HepG2 (cell line): ENCODE measurements at regions not wholly inside any gene's neighbourhood (a gene's known extent, or its start where the extent isn't known, plus 50 kb on each side); places are given as distances from the start of the nearest gene placed in this dataset.

Source experiments
- ATAC-seq: fragments of 200-7000 bp; cut with Tn5 transposase; 3 replicates; pipeline ENCODE4 v1.9.1; 2020; ENCODE audit warnings: mild to moderate bottlenecking, moderate library complexity
- BruUV-seq: library from RNA; stranded (reverse); fragments of 400-500 nt; replicated peaks from 2 replicates; lab custom pipeline; 2021; lab: Mats Ljungman, UMichigan
- CTCF ChIA-PET: fragments of 300-600 bp; formaldehyde crosslinking; extraction: SDS; loops from one replicate; lab custom pipeline; 2021; ENCODE audit warnings: low total read pairs, inconsistent platforms, low intra/inter-chr PET ratio; lab: Yijun Ruan, JAX
- POLR2A ChIA-PET: fragments of 350-600 bp; sonication (Branson Sonifier 250); formaldehyde crosslinking; loops from one replicate; lab custom pipeline; 2020; ENCODE audit warnings: antibody characterized with exemption, inconsistent platforms; lab: Yijun Ruan, JAX
- DNase-seq: peaks from one replicate; pipeline ENCODE4 v3.0.0-alpha.2; 2015; ENCODE audit warnings: low spot score
- FAIRE-seq: peaks from 3 replicates; lab custom pipeline; 2011; peaks lifted over from hg19 to GRCh38; lab: Jason Lieb, UNC
- H2AFZ ChIP-seq: one replicate; pipeline ENCODE4 v1.6.1; 2011; ENCODE audit warnings: low read length, inconsistent platforms
- H3K27ac ChIP-seq: fragments of 300-600 bp; 3 replicates; pipeline ENCODE4 v1.8.0; 2011; ENCODE audit warnings: mixed run types, mild to moderate bottlenecking, mixed read lengths, low read length, inconsistent platforms; ENCODE audit not compliant: insufficient read depth; ENCODE audit errors: extremely low read length
- H3K27me3 ChIP-seq, 2 experiments: fragments of 200-600 bp in 1 of 2; 2 replicates in 1 of 2; 3 replicates in 1 of 2; pipeline versions ENCODE4 v1.6.0 to v1.8.0; 2011; ENCODE audit warnings: low read length in 2 of 2, mild to moderate bottlenecking in 2 of 2, moderate library complexity in 2 of 2, inconsistent platforms in 1 of 2; ENCODE audit not compliant: insufficient read depth in 2 of 2, control insufficient read depth in 1 of 2
- H3K36me3 ChIP-seq, 2 experiments: fragments of 200-600 bp in 1 of 2; replicated peaks in 1 of 2; 2 replicates in 1 of 2; 3 replicates in 1 of 2; pipeline versions ENCODE4 v1.5.1 to v1.8.0; 2011; ENCODE audit warnings: low read length in 2 of 2, inconsistent platforms in 1 of 2; ENCODE audit not compliant: insufficient read depth in 2 of 2, control insufficient read depth in 1 of 2
- H3K4me1 ChIP-seq: 2 replicates; pipeline ENCODE4 v1.5.1; 2012; ENCODE audit warnings: low read length, inconsistent platforms; ENCODE audit not compliant: insufficient read depth
- H3K4me2 ChIP-seq: 2 replicates; pipeline ENCODE4 v1.6.0; 2011; ENCODE audit warnings: low read depth, low read length, inconsistent platforms
- H3K4me3 ChIP-seq, 3 experiments: fragments of 200-600 bp in 1 of 3; sonication (generic), shearing (Covaris generic) in 1 of 3; replicated peaks in 1 of 3; 2 replicates each; pipeline ENCODE4 v1.5.1; 2011 to 2016; ENCODE audit warnings: low read length in 3 of 3, inconsistent platforms in 2 of 3, low read depth in 2 of 3, mild to moderate bottlenecking in 2 of 3, control low read depth in 1 of 3, mixed read lengths in 1 of 3; ENCODE audit not compliant: insufficient read depth in 1 of 3
- H3K79me2 ChIP-seq: one replicate; pipeline ENCODE4 v1.6.1; 2011; ENCODE audit warnings: low read length, inconsistent platforms; ENCODE audit not compliant: insufficient read depth
- H3K9ac ChIP-seq: 2 replicates; pipeline ENCODE4 v1.6.0; 2011; ENCODE audit warnings: mild to moderate bottlenecking, low read depth, low read length, inconsistent platforms; ENCODE audit not compliant: insufficient read depth
- H3K9me3 ChIP-seq: 2 replicates; pipeline ENCODE4 v1.5.1; 2012; ENCODE audit warnings: mild to moderate bottlenecking, low read length
- H4K20me1 ChIP-seq: 2 replicates; pipeline ENCODE4 v1.6.0; 2011; ENCODE audit warnings: inconsistent platforms, mild to moderate bottlenecking, low read length, moderate library complexity; ENCODE audit not compliant: insufficient read depth
- AGO2 ChIP-seq: fragments of 200-400 bp; formaldehyde crosslinking; optimal IDR thresholded peaks from 2 replicates; pipeline ENCODE3; 2017; ENCODE audit warnings: mild to moderate bottlenecking, low read depth, low read length, moderate library complexity
- CENPBD1 ChIP-seq: sonication (generic); formaldehyde crosslinking; IDR thresholded peaks from 2 replicates; pipeline ENCODE4 v1.8.0; 2022; ENCODE audit warnings: missing genetic modification reagents, low read depth, mild to moderate bottlenecking, borderline replicate concordance
- GATAD2A ChIP-seq: IDR thresholded peaks from 2 replicates; pipeline ENCODE4 v1.6.1; 2016
- JARID2 ChIP-seq: sonication (generic); formaldehyde crosslinking; IDR thresholded peaks from 2 replicates; pipeline ENCODE4 v1.8.1; 2023; ENCODE audit warnings: missing genetic modification reagents, inconsistent platforms; ENCODE audit not compliant: insufficient replicate concordance
- MAFG ChIP-seq: sonication (generic); formaldehyde crosslinking; IDR thresholded peaks from 2 replicates; pipeline ENCODE4 v1.5.1; 2020; ENCODE audit warnings: mild to moderate bottlenecking, missing genetic modification reagents
- MLX ChIP-seq: IDR thresholded peaks from 2 replicates; pipeline ENCODE4 v1.6.1; 2016
- NFYB ChIP-seq: sonication (generic); formaldehyde crosslinking; IDR thresholded peaks from 2 replicates; pipeline ENCODE4 v1.4.0; 2020; ENCODE audit warnings: missing genetic modification reagents
- POLR2G ChIP-seq: fragments of 200-400 bp; formaldehyde crosslinking; IDR thresholded peaks from 2 replicates; pipeline ENCODE4 v1.6.1; 2018; ENCODE audit warnings: mild to moderate bottlenecking, low read depth, low read length, moderate library complexity
- PRMT3 ChIP-seq: sonication (generic); formaldehyde crosslinking; IDR thresholded peaks from 2 replicates; pipeline ENCODE4 v1.8.1; 2022; ENCODE audit warnings: low read depth, mild to moderate bottlenecking, moderate library complexity, missing genetic modification reagents, borderline replicate concordance
- RFXANK ChIP-seq: IDR thresholded peaks from 2 replicates; pipeline ENCODE4 v1.6.1; 2016
- SMC3 ChIP-seq: IDR thresholded peaks from 2 replicates; pipeline ENCODE4 v1.6.1; 2011; ENCODE audit warnings: low read length, improper control_type of control experiment
- SPEN ChIP-seq: sonication (generic); formaldehyde crosslinking; IDR thresholded peaks from 2 replicates; pipeline ENCODE4 v1.5.1; 2020; ENCODE audit warnings: low read depth, mild to moderate bottlenecking, missing genetic modification reagents
- ZEB1 ChIP-seq: IDR thresholded peaks from 2 replicates; pipeline ENCODE4 v1.6.1; 2012; ENCODE audit warnings: mild to moderate bottlenecking, low read depth, inconsistent platforms; ENCODE audit not compliant: insufficient replicate concordance
- ZNF33A ChIP-seq: sonication (generic); formaldehyde crosslinking; IDR thresholded peaks from 2 replicates; pipeline ENCODE4 v1.5.1; 2020; ENCODE audit warnings: missing genetic modification reagents, mild to moderate bottlenecking, moderate library complexity, borderline replicate concordance
- ZNF562 ChIP-seq: sonication (generic); formaldehyde crosslinking; IDR thresholded peaks from 2 replicates; pipeline ENCODE4 v1.8.0; 2022; ENCODE audit warnings: missing genetic modification reagents, borderline replicate concordance
- ZSCAN12 ChIP-seq: sonication (generic); formaldehyde crosslinking; IDR thresholded peaks from 2 replicates; pipeline ENCODE4 v1.9.0; 2021; ENCODE audit warnings: mild to moderate bottlenecking, missing genetic modification reagents
- ZSCAN25 ChIP-seq: sonication (generic); formaldehyde crosslinking; IDR thresholded peaks from 2 replicates; pipeline ENCODE4 v1.8.0; 2022; ENCODE audit warnings: mild to moderate bottlenecking, missing genetic modification reagents
- WGBS: methylation state at CpG from one replicate; pipeline ENCODE4 v1.1.6; 2017; ENCODE audit warnings: low lambda C conversion rate; 5-methylcytosine and 5-hydroxymethylcytosine counted together
- in situ Hi-C: cut with HindIII; loops from 2 replicates; pipeline ENCODE4 v1.10.0; 2017; ENCODE audit warnings: low pct_unique_long_range_greater_than_20kb; ENCODE audit not compliant: extremely low pct_ligation_motif_present
- intact Hi-C: fragments of 100-400 bp; cut with micrococcal nuclease; formaldehyde crosslinking; loops from one replicate; pipeline ENCODE4 v1.10.0; 2022; ENCODE audit not compliant: unreplicated experiment
- TF ChIP-seq, protein P1 (sequence below): sonication (generic); formaldehyde crosslinking; IDR thresholded peaks from 2 replicates; pipeline ENCODE4 v1.5.0; 2020; ENCODE audit warnings: mild to moderate bottlenecking, low read depth, missing genetic modification reagents, borderline replicate concordance
- TF ChIP-seq, protein P2 (sequence below): sonication (generic); formaldehyde crosslinking; IDR thresholded peaks from 2 replicates; pipeline ENCODE4 v1.8.0; 2022; ENCODE audit warnings: mild to moderate bottlenecking, missing genetic modification reagents
- TF ChIP-seq, protein P3 (sequence below): sonication (generic); formaldehyde crosslinking; IDR thresholded peaks from 2 replicates; pipeline ENCODE4 v1.8.1; 2023; ENCODE audit warnings: mild to moderate bottlenecking, missing genetic modification reagents, borderline replicate concordance

DNA sequence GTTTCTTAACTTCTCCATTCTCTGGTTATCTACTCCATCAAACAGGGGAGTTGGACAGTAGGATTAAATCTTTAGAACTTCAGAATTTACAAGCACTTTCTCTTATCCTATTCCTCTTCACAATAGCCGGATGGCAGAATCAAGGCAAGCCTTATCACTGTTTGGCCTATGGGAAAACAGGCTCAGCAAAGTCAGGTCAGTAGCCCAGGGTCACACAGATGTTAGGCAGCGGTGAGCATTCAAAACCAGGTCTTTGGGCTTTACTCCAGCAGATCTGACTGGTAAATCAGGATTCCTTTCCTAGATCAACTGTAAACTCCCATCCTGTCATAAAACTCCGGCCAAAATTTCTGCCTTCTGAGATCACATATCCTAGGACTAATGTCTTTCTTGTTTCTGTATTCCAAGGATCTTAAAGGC is 258.4 kb downstream of the OPA1 start (continued):
- TF ChIP-seq ZEB1: no peak

DNA sequence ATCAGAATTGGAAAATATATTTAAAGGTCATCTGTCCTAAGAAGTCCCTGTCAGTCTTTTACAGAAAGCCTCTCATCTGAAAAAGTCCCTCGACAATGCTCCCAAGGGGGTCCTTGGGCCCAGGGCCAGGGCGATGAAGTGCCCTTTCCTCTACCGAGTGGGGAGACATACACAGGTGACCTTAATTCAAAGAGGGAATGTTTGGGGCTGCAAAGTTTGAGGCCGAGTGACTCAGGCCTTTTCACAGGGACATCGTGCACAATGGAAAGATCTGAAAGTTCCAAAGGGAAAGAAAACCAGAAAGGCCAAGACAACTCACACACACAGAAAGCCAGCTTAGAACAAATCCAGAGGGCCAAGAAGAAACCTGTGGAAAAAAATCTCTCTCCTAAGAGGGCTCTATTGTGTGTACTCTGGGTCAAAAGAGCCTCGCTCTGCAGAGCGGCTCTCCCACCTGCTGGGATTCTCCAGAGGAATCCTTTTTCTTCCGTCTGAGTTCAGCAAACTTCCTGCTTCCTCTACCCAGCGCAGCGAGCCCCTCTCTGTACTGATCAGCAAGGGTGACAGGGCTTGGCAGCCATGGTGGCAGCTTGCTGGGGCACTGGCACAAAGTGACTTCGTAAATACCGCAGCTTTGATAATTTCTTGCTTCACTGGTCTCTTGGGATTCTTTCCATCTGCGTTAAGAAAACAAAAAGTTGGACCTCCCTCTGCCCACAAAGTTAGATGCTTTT is 259.1 kb downstream of the OPA1 start:
- Histone ChIP-seq H3K9ac (no peak overlapping the region), H2AFZ (peak overlapping the region; percentile 46), H3K9me3 (no peaks in the 10 kb centered on the region), H3K27ac (no peak overlapping the region), H3K4me2 (peak overlapping the region; percentile 62)
- 18% methylated on average over 13 of the region's 13 CpGs for WGBS
- in situ Hi-C loops: no loop called here
- CTCF ChIA-PET: no interaction called here
- POLR2A ChIA-PET: no interaction called here
- TF ChIP-seq ZSCAN25: no peak
- TF ChIP-seq GATAD2A (CRISPR knock-in tag): no peak
- no peak for TF ChIP-seq CENPBD1 (CRISPR knock-in tag)
- TF ChIP-seq SPEN: no peak
- no peak for TF ChIP-seq JARID2
- TF ChIP-seq ZSCAN12 (CRISPR knock-in tag): no peak
- no peak for TF ChIP-seq ZNF33A (CRISPR knock-in tag)
- TF ChIP-seq, protein P1, sequence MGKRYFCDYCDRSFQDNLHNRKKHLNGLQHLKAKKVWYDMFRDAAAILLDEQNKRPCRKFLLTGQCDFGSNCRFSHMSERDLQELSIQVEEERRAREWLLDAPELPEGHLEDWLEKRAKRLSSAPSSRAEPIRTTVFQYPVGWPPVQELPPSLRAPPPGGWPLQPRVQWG (CRISPR knock-in tag): no peak
- TF ChIP-seq ZNF562: no peak
- TF ChIP-seq, protein P2, sequence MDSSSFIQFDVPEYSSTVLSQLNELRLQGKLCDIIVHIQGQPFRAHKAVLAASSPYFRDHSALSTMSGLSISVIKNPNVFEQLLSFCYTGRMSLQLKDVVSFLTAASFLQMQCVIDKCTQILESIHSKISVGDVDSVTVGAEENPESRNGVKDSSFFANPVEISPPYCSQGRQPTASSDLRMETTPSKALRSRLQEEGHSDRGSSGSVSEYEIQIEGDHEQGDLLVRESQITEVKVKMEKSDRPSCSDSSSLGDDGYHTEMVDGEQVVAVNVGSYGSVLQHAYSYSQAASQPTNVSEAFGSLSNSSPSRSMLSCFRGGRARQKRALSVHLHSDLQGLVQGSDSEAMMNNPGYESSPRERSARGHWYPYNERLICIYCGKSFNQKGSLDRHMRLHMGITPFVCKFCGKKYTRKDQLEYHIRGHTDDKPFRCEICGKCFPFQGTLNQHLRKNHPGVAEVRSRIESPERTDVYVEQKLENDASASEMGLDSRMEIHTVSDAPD (CRISPR knock-in tag): no peak
- TF ChIP-seq AGO2: no peak
- TF ChIP-seq, protein P3, sequence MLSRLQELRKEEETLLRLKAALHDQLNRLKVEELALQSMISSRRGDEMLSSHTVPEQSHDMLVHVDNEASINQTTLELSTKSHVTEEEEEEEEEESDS (CRISPR knock-in tag): no peak
- no peak for TF ChIP-seq MAFG (CRISPR knock-in tag)
- TF ChIP-seq PRMT3 (CRISPR knock-in tag): no peak
- TF ChIP-seq POLR2G: no peak
- no peak for TF ChIP-seq MLX (CRISPR knock-in tag)
- TF ChIP-seq NFYB (CRISPR knock-in tag): no peak
- TF ChIP-seq RFXANK (CRISPR knock-in tag): no peak
- TF ChIP-seq SMC3: no peak
- TF ChIP-seq, all 625 proteins: peak for 0
- intact Hi-C loops: no loop called here
- peaks cover 15% of the 10 kb centered on the region for H3K4me1 ChIP-seq
- DNase-seq (no peak), ATAC-seq (peak; percentile 52; the same call in 2 of the 3 replicates), FAIRE-seq (no peak)
- H3K27me3 ChIP-seq: peaks cover 0 to 32% of the 10 kb centered on the region in 2 experiments; a peak in 3 of 5 replicates
- no peaks in the 10 kb centered on the region for H4K20me1 ChIP-seq
- peak overlapping the region in 1 of 3 experiments; percentile 30; a peak in 2 of 6 replicates for H3K4me3 ChIP-seq
- H3K36me3 ChIP-seq: no peaks in the 10 kb centered on the region
- no TSS peak for BruUV-seq
- H3K79me2 ChIP-seq: no peaks in the 10 kb centered on the region
